H1 (cell line): ENCODE measurements at regions not wholly inside any gene's neighbourhood (a gene's known extent, or its start where the extent isn't known, plus 50 kb on each side); places are given as distances from the start of the nearest gene placed in this dataset.

ENCODE experiments used
- CEBPB ChIP-seq: IDR thresholded peaks from 2 replicates; pipeline ENCODE4 v1.6.1; 2012; ENCODE audit warnings: low read depth, low read length
- CTCF ChIP-seq, 3 experiments: IDR thresholded peaks; 1 replicate in 2 of 3; 2 replicates in 1 of 3; pipeline versions ENCODE4 v1.5.1 to v1.6.1; 2011; ENCODE audit warnings: low read length in 3 of 3, mild to moderate bottlenecking in 3 of 3, inconsistent platforms in 2 of 3, low read depth in 1 of 3, moderate library complexity in 1 of 3; ENCODE audit not compliant: insufficient read depth in 1 of 3; ENCODE audit errors: control extremely low read depth in 1 of 3
- NRF1 ChIP-seq: IDR thresholded peaks from 2 replicates; pipeline ENCODE4 v1.6.1; 2011; ENCODE audit warnings: mild to moderate bottlenecking, low read depth, low read length, improper control_type of control experiment

GRCh38 chr3:137582484-137582883 is 181.6 kb upstream of the SOX14 start:
- TF ChIP-seq CEBPB (no peak), CTCF (IDR thresholded peaks at IDR 0.05; ENCODE audit: control extremely low read depth in 1 of 3, insufficient read depth in 1 of 3, low read depth in 1 of 3, low read length in 3 of 3) (no peak), NRF1 (no peak)
